ENCODE measurements at regions not wholly inside any gene's neighbourhood (a gene's known extent, or its start where the extent isn't known, plus 50 kb on each side); places are given as distances from the start of the nearest gene placed in this dataset.

- H3K4me3 ChIP-seq, result no peak overlapping the region
- BruUV-seq (replicated peaks), result no TSS peak
- H3K79me2 ChIP-seq (ENCODE audit: control insufficient read depth, insufficient read depth, low read length), result no peaks in the 10 kb centered on the region
- FAIRE-seq, result no peak
- no peaks in the 10 kb centered on the region for H3K27me3 ChIP-seq (replicated peaks in 1 of 2; ENCODE audit: control insufficient read depth in 2 of 2, insufficient read depth in 2 of 2, low read length in 1 of 2)
- no peak overlapping the region for H3K27ac ChIP-seq (ENCODE audit: control insufficient read depth, insufficient read depth)
- TF ChIP-seq STAT3 (IDR thresholded peaks at IDR 0.05; ENCODE audit: low read depth, low read length), result no peak
- no peak for TF ChIP-seq FOXK2 (IDR thresholded peaks at IDR 0.05)
- no peak for TF ChIP-seq BHLHE40 (IDR thresholded peaks at IDR 0.05; ENCODE audit: borderline replicate concordance in 1 of 2, low read depth in 2 of 2, low read length in 1 of 2)
- no peak for TF ChIP-seq BCLAF1 (IDR thresholded peaks at IDR 0.05)
- no peak for TF ChIP-seq SRF (IDR thresholded peaks at IDR 0.05; ENCODE audit: low read depth in 2 of 2, low read length in 2 of 2)
- no peak for TF ChIP-seq TARDBP (IDR thresholded peaks at IDR 0.05; ENCODE audit: borderline replicate concordance)
- TF ChIP-seq HCFC1 (IDR thresholded peaks at IDR 0.05; ENCODE audit: low read length), result no peak
- no peak for TF ChIP-seq JUND (IDR thresholded peaks at IDR 0.05; ENCODE audit: low read depth, low read length)
- TF ChIP-seq SIX5 (IDR thresholded peaks at IDR 0.05; ENCODE audit: low read depth, low read length, severe bottlenecking), result no peak
- no peak for TF ChIP-seq POU2F2 (IDR thresholded peaks at IDR 0.05; ENCODE audit: borderline replicate concordance, low read depth, low read length)
- no peak for TF ChIP-seq RAD21 (IDR thresholded peaks at IDR 0.05; ENCODE audit: insufficient read depth, low read depth, low read length)
- no peak for TF ChIP-seq SKIL (IDR thresholded peaks at IDR 0.05; ENCODE audit: low read depth, poor library complexity, severe bottlenecking)
- TF ChIP-seq RCOR1 (conservative IDR thresholded peaks at IDR 0.05; ENCODE audit: low read depth, low read length), result no peak
- no peak for TF ChIP-seq CREB1 (IDR thresholded peaks at IDR 0.05; ENCODE audit: low read depth)
- no peak for TF ChIP-seq NR2C2 (IDR thresholded peaks at IDR 0.05; ENCODE audit: borderline replicate concordance, control insufficient read depth, insufficient read length, low read depth)
- H3K9me3 ChIP-seq (replicated peaks; ENCODE audit: control insufficient read depth, insufficient read depth, low read length), result no peaks in the 10 kb centered on the region
- POLR2A ChIA-PET, result no interaction called here
- in situ Hi-C loops (cut with MboI) (no loop called here), intact Hi-C loops (cut with micrococcal nuclease; ENCODE audit: unreplicated experiment) (no loop called here)
- H3K4me1 ChIP-seq (ENCODE audit: control insufficient read depth, insufficient read depth, low read length), result no peaks in the 10 kb centered on the region
- RAD21 ChIA-PET (ENCODE audit: unreplicated experiment), result no interaction called here
- no peaks in the 10 kb centered on the region for H4K20me1 ChIP-seq (ENCODE audit: control insufficient read depth, insufficient read depth)
- DNase-seq (ENCODE audit: low read depth, low spot score), result no peak
- no peak overlapping the region for H2AFZ ChIP-seq (ENCODE audit: control insufficient read depth, low read depth, low read length)
- ATAC-seq, result no peak
- CTCF ChIA-PET, result no interaction called here
- H3K36me3 ChIP-seq (ENCODE audit: control insufficient read depth in 2 of 2, insufficient read depth in 2 of 2, low read length in 1 of 2), result no peaks in the 10 kb centered on the region
- no peak overlapping the region for H3K4me2 ChIP-seq (ENCODE audit: control insufficient read depth, insufficient read depth)
- SMC1A ChIA-PET (ENCODE audit: uncharacterized antibody, unreplicated experiment), result no interaction called here
- WGBS (ENCODE audit: insufficient coverage, insufficient replicate concordance, low lambda C conversion rate, missing lambda C conversion rate), result 10% methylated on average over 2 of the region's 2 CpGs
- no peak overlapping the region for H3K9ac ChIP-seq (ENCODE audit: control insufficient read depth, insufficient read depth, low read length)
Observed at GRCh38 chr13:83804356-83804962, 77.8 kb downstream of the SLITRK1 start.

Data from GM12878 (cell line).